Esophagus squamous epithelium (tissue), 4 donors: ENCODE measurements at regions not wholly inside any gene's neighbourhood (a gene's known extent, or its start where the extent isn't known, plus 50 kb on each side); places are given as distances from the start of the nearest gene placed in this dataset.

ENCODE experiments used
- POLR2A ChIP-seq, 4 donors: fragments of 450-650 bp; IDR thresholded peaks; one replicate each; pipeline ENCODE4 v1.6.1; 2017; ENCODE audit warnings: antibody characterized with exemption in 4 of 4, mild to moderate bottlenecking in 4 of 4, moderate library complexity in 3 of 4
- TF ChIP-seq, protein P1 (sequence below), 6 experiments: fragments of 450-650 bp in 4 of 6; fragments of 200-600 bp in 2 of 6; sonication (generic) in 2 of 6; IDR thresholded peaks; one replicate each; pipeline ENCODE4 v1.5.1; 2016 to 2019; ENCODE audit warnings: antibody characterized with exemption in 6 of 6, mild to moderate bottlenecking in 4 of 6, moderate library complexity in 4 of 6

- TF ChIP-seq, protein P1, sequence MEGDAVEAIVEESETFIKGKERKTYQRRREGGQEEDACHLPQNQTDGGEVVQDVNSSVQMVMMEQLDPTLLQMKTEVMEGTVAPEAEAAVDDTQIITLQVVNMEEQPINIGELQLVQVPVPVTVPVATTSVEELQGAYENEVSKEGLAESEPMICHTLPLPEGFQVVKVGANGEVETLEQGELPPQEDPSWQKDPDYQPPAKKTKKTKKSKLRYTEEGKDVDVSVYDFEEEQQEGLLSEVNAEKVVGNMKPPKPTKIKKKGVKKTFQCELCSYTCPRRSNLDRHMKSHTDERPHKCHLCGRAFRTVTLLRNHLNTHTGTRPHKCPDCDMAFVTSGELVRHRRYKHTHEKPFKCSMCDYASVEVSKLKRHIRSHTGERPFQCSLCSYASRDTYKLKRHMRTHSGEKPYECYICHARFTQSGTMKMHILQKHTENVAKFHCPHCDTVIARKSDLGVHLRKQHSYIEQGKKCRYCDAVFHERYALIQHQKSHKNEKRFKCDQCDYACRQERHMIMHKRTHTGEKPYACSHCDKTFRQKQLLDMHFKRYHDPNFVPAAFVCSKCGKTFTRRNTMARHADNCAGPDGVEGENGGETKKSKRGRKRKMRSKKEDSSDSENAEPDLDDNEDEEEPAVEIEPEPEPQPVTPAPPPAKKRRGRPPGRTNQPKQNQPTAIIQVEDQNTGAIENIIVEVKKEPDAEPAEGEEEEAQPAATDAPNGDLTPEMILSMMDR (IDR thresholded peaks at IDR 0.05) = no peak
- no peak for TF ChIP-seq POLR2A (IDR thresholded peaks at IDR 0.05)
Observed at GRCh38 chr5:121189342-121190305, 662.1 kb upstream of the FTMT start.
